HepG2 (cell line): ENCODE measurements at regions not wholly inside any gene's neighbourhood (a gene's known extent, or its start where the extent isn't known, plus 50 kb on each side); places are given as distances from the start of the nearest gene placed in this dataset.

Source experiments
- ATAC-seq: fragments of 200-7000 bp; cut with Tn5 transposase; 3 replicates; pipeline ENCODE4 v1.9.1; 2020; ENCODE audit warnings: mild to moderate bottlenecking, moderate library complexity
- BruUV-seq: library from RNA; stranded (reverse); fragments of 400-500 nt; replicated peaks from 2 replicates; lab custom pipeline; 2021; lab: Mats Ljungman, UMichigan
- CTCF ChIA-PET: fragments of 300-600 bp; formaldehyde crosslinking; extraction: SDS; loops from one replicate; lab custom pipeline; 2021; ENCODE audit warnings: low total read pairs, inconsistent platforms, low intra/inter-chr PET ratio; lab: Yijun Ruan, JAX
- POLR2A ChIA-PET: fragments of 350-600 bp; sonication (Branson Sonifier 250); formaldehyde crosslinking; loops from one replicate; lab custom pipeline; 2020; ENCODE audit warnings: antibody characterized with exemption, inconsistent platforms; lab: Yijun Ruan, JAX
- DNase-seq: peaks from one replicate; pipeline ENCODE4 v3.0.0-alpha.2; 2015; ENCODE audit warnings: low spot score
- FAIRE-seq: peaks from 3 replicates; lab custom pipeline; 2011; peaks lifted over from hg19 to GRCh38; lab: Jason Lieb, UNC
- H2AFZ ChIP-seq: one replicate; pipeline ENCODE4 v1.6.1; 2011; ENCODE audit warnings: low read length, inconsistent platforms
- H3K27ac ChIP-seq: fragments of 300-600 bp; 3 replicates; pipeline ENCODE4 v1.8.0; 2011; ENCODE audit warnings: mixed run types, mild to moderate bottlenecking, mixed read lengths, low read length, inconsistent platforms; ENCODE audit not compliant: insufficient read depth; ENCODE audit errors: extremely low read length
- H3K27me3 ChIP-seq, 2 experiments: fragments of 200-600 bp in 1 of 2; 2 replicates in 1 of 2; 3 replicates in 1 of 2; pipeline versions ENCODE4 v1.6.0 to v1.8.0; 2011; ENCODE audit warnings: low read length in 2 of 2, mild to moderate bottlenecking in 2 of 2, moderate library complexity in 2 of 2, inconsistent platforms in 1 of 2; ENCODE audit not compliant: insufficient read depth in 2 of 2, control insufficient read depth in 1 of 2
- H3K36me3 ChIP-seq, 2 experiments: fragments of 200-600 bp in 1 of 2; replicated peaks in 1 of 2; 2 replicates in 1 of 2; 3 replicates in 1 of 2; pipeline versions ENCODE4 v1.5.1 to v1.8.0; 2011; ENCODE audit warnings: low read length in 2 of 2, inconsistent platforms in 1 of 2; ENCODE audit not compliant: insufficient read depth in 2 of 2, control insufficient read depth in 1 of 2
- H3K4me1 ChIP-seq: 2 replicates; pipeline ENCODE4 v1.5.1; 2012; ENCODE audit warnings: low read length, inconsistent platforms; ENCODE audit not compliant: insufficient read depth
- H3K4me2 ChIP-seq: 2 replicates; pipeline ENCODE4 v1.6.0; 2011; ENCODE audit warnings: low read depth, low read length, inconsistent platforms
- H3K4me3 ChIP-seq, 3 experiments: fragments of 200-600 bp in 1 of 3; sonication (generic), shearing (Covaris generic) in 1 of 3; replicated peaks in 1 of 3; 2 replicates each; pipeline ENCODE4 v1.5.1; 2011 to 2016; ENCODE audit warnings: low read length in 3 of 3, inconsistent platforms in 2 of 3, low read depth in 2 of 3, mild to moderate bottlenecking in 2 of 3, control low read depth in 1 of 3, mixed read lengths in 1 of 3; ENCODE audit not compliant: insufficient read depth in 1 of 3
- H3K79me2 ChIP-seq: one replicate; pipeline ENCODE4 v1.6.1; 2011; ENCODE audit warnings: low read length, inconsistent platforms; ENCODE audit not compliant: insufficient read depth
- H3K9ac ChIP-seq: 2 replicates; pipeline ENCODE4 v1.6.0; 2011; ENCODE audit warnings: mild to moderate bottlenecking, low read depth, low read length, inconsistent platforms; ENCODE audit not compliant: insufficient read depth
- H3K9me3 ChIP-seq: 2 replicates; pipeline ENCODE4 v1.5.1; 2012; ENCODE audit warnings: mild to moderate bottlenecking, low read length
- H4K20me1 ChIP-seq: 2 replicates; pipeline ENCODE4 v1.6.0; 2011; ENCODE audit warnings: inconsistent platforms, mild to moderate bottlenecking, low read length, moderate library complexity; ENCODE audit not compliant: insufficient read depth
- BCL3 ChIP-seq: sonication (generic); formaldehyde crosslinking; IDR thresholded peaks from 2 replicates; pipeline ENCODE4 v1.5.1; 2020; ENCODE audit warnings: mild to moderate bottlenecking, missing genetic modification reagents, moderate library complexity
- ELF4 ChIP-seq: sonication (generic); formaldehyde crosslinking; IDR thresholded peaks from 2 replicates; pipeline ENCODE4 v1.5.0; 2020; ENCODE audit warnings: missing genetic modification reagents, mild to moderate bottlenecking, moderate library complexity, borderline replicate concordance
- GZF1 ChIP-seq: sonication (generic); formaldehyde crosslinking; IDR thresholded peaks from 2 replicates; pipeline ENCODE4 v1.5.1; 2020; ENCODE audit warnings: mild to moderate bottlenecking, missing genetic modification reagents
- IRF1 ChIP-seq: sonication (generic); formaldehyde crosslinking; IDR thresholded peaks from 2 replicates; pipeline ENCODE4 v1.4.0; 2020; ENCODE audit warnings: low read depth, mild to moderate bottlenecking, missing genetic modification reagents
- MXD3 ChIP-seq: IDR thresholded peaks from 2 replicates; pipeline ENCODE4 v1.6.1; 2016; ENCODE audit warnings: mild to moderate bottlenecking, missing biosample characterization, missing genetic modification reagents
- SP140L ChIP-seq: sonication (generic); formaldehyde crosslinking; IDR thresholded peaks from 2 replicates; pipeline ENCODE4 v1.4.0; 2020; ENCODE audit warnings: missing genetic modification reagents, borderline replicate concordance
- ZFAT ChIP-seq: sonication (generic); formaldehyde crosslinking; conservative IDR thresholded peaks from 2 replicates; pipeline ENCODE4 v1.8.1; 2023; ENCODE audit warnings: missing genetic modification reagents, inconsistent platforms
- ZNF121 ChIP-seq: sonication (generic); formaldehyde crosslinking; IDR thresholded peaks from 2 replicates; pipeline ENCODE4 v1.5.0; 2020; ENCODE audit warnings: mild to moderate bottlenecking, missing genetic modification reagents
- ZNF841 ChIP-seq: sonication (generic); formaldehyde crosslinking; IDR thresholded peaks from 2 replicates; pipeline ENCODE4 v1.8.1; 2023; ENCODE audit warnings: missing genetic modification reagents, borderline replicate concordance
- WGBS: methylation state at CpG from one replicate; pipeline ENCODE4 v1.1.6; 2017; ENCODE audit warnings: low lambda C conversion rate; 5-methylcytosine and 5-hydroxymethylcytosine counted together
- in situ Hi-C: cut with HindIII; loops from 2 replicates; pipeline ENCODE4 v1.10.0; 2017; ENCODE audit warnings: low pct_unique_long_range_greater_than_20kb; ENCODE audit not compliant: extremely low pct_ligation_motif_present
- intact Hi-C: fragments of 100-400 bp; cut with micrococcal nuclease; formaldehyde crosslinking; loops from one replicate; pipeline ENCODE4 v1.10.0; 2022; ENCODE audit not compliant: unreplicated experiment

- no peak overlapping the region for H3K9ac ChIP-seq
- ATAC-seq, result no peak
- H3K4me2 ChIP-seq, result no peak overlapping the region
- no peak overlapping the region for H3K4me3 ChIP-seq
- no peaks in the 10 kb centered on the region for H3K4me1 ChIP-seq
- in situ Hi-C loops (no loop called here), intact Hi-C loops (no loop called here)
- H2AFZ ChIP-seq, result no peak overlapping the region
- no peaks in the 10 kb centered on the region; a peak in 1 of 5 replicates for H3K27me3 ChIP-seq
- H4K20me1 ChIP-seq, result no peaks in the 10 kb centered on the region
- CTCF ChIA-PET, result no interaction called here
- H3K9me3 ChIP-seq, result peaks cover 9% of the 10 kb centered on the region
- TF ChIP-seq MXD3 (CRISPR knock-in tag) (no peak), SP140L (CRISPR knock-in tag) (no peak), GZF1 (CRISPR knock-in tag) (no peak), BCL3 (CRISPR knock-in tag) (no peak), ZFAT (no peak), ZNF841 (no peak), ZNF121 (no peak), IRF1 (CRISPR knock-in tag) (no peak), ELF4 (CRISPR knock-in tag) (no peak)
- POLR2A ChIA-PET, result no interaction called here
- 62% methylated on average over 7 of the region's 7 CpGs for WGBS
- no peaks in the 10 kb centered on the region for H3K79me2 ChIP-seq
- no peaks in the 10 kb centered on the region for H3K36me3 ChIP-seq
- DNase-seq, result no peak
- no TSS peak for BruUV-seq
- FAIRE-seq, result no peak
- no peak overlapping the region for H3K27ac ChIP-seq
Observed at GRCh38 chr10:121241337-121241736, 356.9 kb downstream of the FGFR2 start.
